Mucosa of descending colon (tissue), 3 donors: ENCODE measurements at regions not wholly inside any gene's neighbourhood (a gene's known extent, or its start where the extent isn't known, plus 50 kb on each side); places are given as distances from the start of the nearest gene placed in this dataset.

ENCODE experiments used
- ATAC-seq: fragments of 200-7000 bp; cut with Tn5 transposase; one replicate; pipeline ENCODE4 v1.9.1; 2020; ENCODE audit warnings: mild to moderate bottlenecking, moderate library complexity
- DNase-seq, 3 donors: peaks; one replicate each; pipeline ENCODE4 v3.0.0-alpha.2; 2020
- H3K36me3 ChIP-seq: fragments of 200-600 bp; one replicate; pipeline ENCODE4 v1.8.0; 2021; ENCODE audit warnings: low read depth, mild to moderate bottlenecking
- H3K4me1 ChIP-seq: fragments of 200-600 bp; one replicate; pipeline ENCODE4 v1.8.0; 2021; ENCODE audit warnings: low read depth, mild to moderate bottlenecking
- H3K4me3 ChIP-seq: fragments of 200-600 bp; one replicate; pipeline ENCODE4 v1.8.0; 2021; ENCODE audit warnings: mild to moderate bottlenecking
- H3K9me3 ChIP-seq: fragments of 200-600 bp; one replicate; pipeline ENCODE4 v1.8.0; 2021; ENCODE audit warnings: mild to moderate bottlenecking
- intact Hi-C, 2 donors: fragments of 100-400 bp; cut with DNase I in 1 of 2; cut with micrococcal nuclease in 1 of 2; formaldehyde crosslinking; loops; one replicate each; pipeline versions ENCODE4 v1.11.0 to v1.11.1; 2022; cut with DNase I, micrococcal nuclease
- TF ChIP-seq, protein P1 (sequence below): fragments of 200-600 bp; IDR thresholded peaks from one replicate; pipeline ENCODE4 v1.8.0; 2022; ENCODE audit warnings: antibody characterized with exemption, mild to moderate bottlenecking
- donor health status: DM: no; HTN: no; CAD: no; lungs with moderate emphysema.
- donor health status: DM: no; HTN: no; CAD: no.
- donor health status: DM: no; HTN: yes; CAD: no.

DNA sequence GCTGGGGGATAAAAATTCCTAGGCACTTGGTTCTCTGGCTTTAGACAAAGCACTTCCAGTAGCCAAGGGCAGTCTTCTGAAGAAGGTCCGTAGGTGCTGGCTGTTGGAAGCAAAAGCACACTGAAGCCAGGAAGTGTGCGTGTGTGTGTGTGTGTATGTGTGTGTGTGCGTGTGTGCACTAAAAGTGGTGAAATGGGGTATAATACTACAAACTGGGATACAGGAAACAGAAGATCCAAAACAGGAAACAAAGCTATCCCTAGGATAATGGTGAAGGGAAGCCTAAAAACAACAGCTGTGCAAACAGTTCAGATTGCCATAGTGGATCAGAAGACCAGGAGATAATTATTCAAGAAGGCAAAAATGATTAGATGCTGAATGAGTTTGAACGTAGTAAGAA lies 103.4 kb downstream of the IL20RB start:
- Histone ChIP-seq H3K4me1 (no peaks in the 10 kb centered on the region), H3K4me3 (no peak overlapping the region), H3K9me3 (no peaks in the 10 kb centered on the region), H3K36me3 (no peaks in the 10 kb centered on the region)
- DNase-seq (no peak), ATAC-seq (no peak)
- intact Hi-C loops, result no loop called here
- TF ChIP-seq, protein P1, sequence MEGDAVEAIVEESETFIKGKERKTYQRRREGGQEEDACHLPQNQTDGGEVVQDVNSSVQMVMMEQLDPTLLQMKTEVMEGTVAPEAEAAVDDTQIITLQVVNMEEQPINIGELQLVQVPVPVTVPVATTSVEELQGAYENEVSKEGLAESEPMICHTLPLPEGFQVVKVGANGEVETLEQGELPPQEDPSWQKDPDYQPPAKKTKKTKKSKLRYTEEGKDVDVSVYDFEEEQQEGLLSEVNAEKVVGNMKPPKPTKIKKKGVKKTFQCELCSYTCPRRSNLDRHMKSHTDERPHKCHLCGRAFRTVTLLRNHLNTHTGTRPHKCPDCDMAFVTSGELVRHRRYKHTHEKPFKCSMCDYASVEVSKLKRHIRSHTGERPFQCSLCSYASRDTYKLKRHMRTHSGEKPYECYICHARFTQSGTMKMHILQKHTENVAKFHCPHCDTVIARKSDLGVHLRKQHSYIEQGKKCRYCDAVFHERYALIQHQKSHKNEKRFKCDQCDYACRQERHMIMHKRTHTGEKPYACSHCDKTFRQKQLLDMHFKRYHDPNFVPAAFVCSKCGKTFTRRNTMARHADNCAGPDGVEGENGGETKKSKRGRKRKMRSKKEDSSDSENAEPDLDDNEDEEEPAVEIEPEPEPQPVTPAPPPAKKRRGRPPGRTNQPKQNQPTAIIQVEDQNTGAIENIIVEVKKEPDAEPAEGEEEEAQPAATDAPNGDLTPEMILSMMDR, result no peak

GRCh38 chr3:137062250-137062649 lies 104.5 kb downstream of the IL20RB start:
- no peak for ATAC-seq
- no peak for DNase-seq
- intact Hi-C loops, result no loop called here
- no peaks in the 10 kb centered on the region for H3K9me3 ChIP-seq
- no peaks in the 10 kb centered on the region for H3K4me1 ChIP-seq
- TF ChIP-seq, protein P1, result no peak
- H3K36me3 ChIP-seq, result no peaks in the 10 kb centered on the region
- no peak overlapping the region for H3K4me3 ChIP-seq

DNA sequence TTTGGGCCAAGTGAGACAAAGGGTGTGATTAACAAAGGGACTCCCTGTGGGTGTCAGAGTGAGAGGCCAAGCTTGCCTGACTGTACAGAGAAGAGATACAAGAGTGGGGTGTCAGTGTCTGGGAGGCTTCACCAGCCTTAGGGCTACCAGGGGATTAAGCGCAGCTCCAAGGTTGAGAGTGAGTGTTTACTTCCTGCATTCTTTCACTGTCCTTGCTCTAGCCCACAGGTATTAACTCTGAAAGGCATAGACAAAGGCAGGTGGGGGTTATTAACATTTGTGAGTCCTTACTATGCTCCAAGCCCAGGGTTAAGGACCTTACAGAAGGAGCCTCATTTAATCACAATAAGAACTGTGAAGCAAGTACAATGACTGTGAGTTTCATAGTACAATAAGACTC lies 107.6 kb downstream of the IL20RB start:
- intact Hi-C loops, result no loop called here
- DNase-seq, result no peak
- no peak for ATAC-seq

GRCh38 chr3:137066092-137066491 lies 108.3 kb downstream of the IL20RB start:
- TF ChIP-seq, protein P1, result no peak
- no peak for DNase-seq
- H3K36me3 ChIP-seq, result no peaks in the 10 kb centered on the region
- H3K4me3 ChIP-seq, result no peak overlapping the region
- no peaks in the 10 kb centered on the region for H3K9me3 ChIP-seq
- no peaks in the 10 kb centered on the region for H3K4me1 ChIP-seq
- intact Hi-C loops, result no loop called here
- no peak for ATAC-seq

More for the DNA sequence above, 107.6 kb downstream of the IL20RB start:
- Histone ChIP-seq H3K4me1 (no peaks in the 10 kb centered on the region), H3K36me3 (no peaks in the 10 kb centered on the region), H3K9me3 (no peaks in the 10 kb centered on the region), H3K4me3 (no peak overlapping the region)
- TF ChIP-seq, protein P1, result no peak

- H3K4me1 ChIP-seq, result no peaks in the 10 kb centered on the region
- intact Hi-C loops, result no loop called here
- no peaks in the 10 kb centered on the region for H3K9me3 ChIP-seq
- peak in 2 of 3 donors; percentile 29 to 32 for DNase-seq
- H3K36me3 ChIP-seq, result no peaks in the 10 kb centered on the region
- TF ChIP-seq, protein P1, result no peak
- H3K4me3 ChIP-seq, result no peak overlapping the region
- ATAC-seq, result peak; percentile 68
Observed at GRCh38 chr3:137071104-137071503, 113.3 kb downstream of the IL20RB start.

GRCh38 chr3:137075020-137075419 lies 117.2 kb downstream of the IL20RB start:
- intact Hi-C loops, result no loop called here
- no peaks in the 10 kb centered on the region for H3K36me3 ChIP-seq
- ATAC-seq (no peak), DNase-seq (no peak)
- TF ChIP-seq, protein P1, result no peak
- H3K4me1 ChIP-seq, result no peaks in the 10 kb centered on the region
- H3K4me3 ChIP-seq, result no peak overlapping the region
- no peaks in the 10 kb centered on the region for H3K9me3 ChIP-seq
